RWPE1 (cell line): ENCODE measurements at regions not wholly inside any gene's neighbourhood (a gene's known extent, or its start where the extent isn't known, plus 50 kb on each side); places are given as distances from the start of the nearest gene placed in this dataset.

Experiments
- CTCF ChIA-PET: fragments of 350-600 bp; sonication (Branson Sonifier 250); formaldehyde crosslinking; extraction: SDS; loops from one replicate; lab custom pipeline; 2021; lab: Yijun Ruan, JAX
- POLR2A ChIA-PET: fragments of 400-600 bp; formaldehyde crosslinking; extraction: SDS; loops from one replicate; lab custom pipeline; 2020; ENCODE audit warnings: antibody characterized with exemption; ENCODE audit not compliant: low non-redundant PET; lab: Yijun Ruan, JAX
- DNase-seq: peaks from one replicate; pipeline ENCODE4 v3.0.0; 2012; ENCODE audit warnings: low spot score
- H3K27ac ChIP-seq: fragments of 450-650 bp; 2 replicates; pipeline ENCODE4 v1.5.1; 2017
- CTCF ChIP-seq: fragments of 450-650 bp; conservative IDR thresholded peaks from 2 replicates; pipeline ENCODE4 v1.5.1; 2017; ENCODE audit warnings: low read depth, mild to moderate bottlenecking

- DNase-seq, result no peak
- no peak for TF ChIP-seq CTCF
- ChIA-PET POLR2A (no interaction called here), CTCF (interaction anchor here (0.6 kb wide), 1 partner anchor 241 kb away, joined by 4 read pairs; no protein-coding TSS in a partner anchor)
- no peak overlapping the region for H3K27ac ChIP-seq
These were observed 116.2 kb upstream of the SLCO3A1 start for GRCh38 chr15:91737151-91737818.

- CTCF ChIA-PET, result interaction anchor here (0.6 to 1.1 kb wide), 2 partner anchors 55 to 60 kb away, joined by 3 to 5 read pairs; no protein-coding TSS in a partner anchor
- TF ChIP-seq CTCF, result no peak
These were observed 111.5 kb upstream of the SLCO3A1 start for GRCh38 chr15:91741986-91742385.

GRCh38 chr15:91751611-91752010, 101.9 kb upstream of the SLCO3A1 start:
- POLR2A ChIA-PET, result no interaction called here
- H3K27ac ChIP-seq, result no peak overlapping the region
- no peak for DNase-seq
- no peak for TF ChIP-seq CTCF
- CTCF ChIA-PET, result no interaction called here

More at GRCh38 chr15:91741986-91742385, 111.5 kb upstream of the SLCO3A1 start:
- POLR2A ChIA-PET, result no interaction called here
- no peak overlapping the region for H3K27ac ChIP-seq
- no peak for DNase-seq

GRCh38 chr15:91752081-91752785, 101.3 kb upstream of the SLCO3A1 start:
- no peak for TF ChIP-seq CTCF
- H3K27ac ChIP-seq, result no peak overlapping the region
- POLR2A ChIA-PET, result no interaction called here
- CTCF ChIA-PET, result no interaction called here
- DNase-seq, result no peak

DNA sequence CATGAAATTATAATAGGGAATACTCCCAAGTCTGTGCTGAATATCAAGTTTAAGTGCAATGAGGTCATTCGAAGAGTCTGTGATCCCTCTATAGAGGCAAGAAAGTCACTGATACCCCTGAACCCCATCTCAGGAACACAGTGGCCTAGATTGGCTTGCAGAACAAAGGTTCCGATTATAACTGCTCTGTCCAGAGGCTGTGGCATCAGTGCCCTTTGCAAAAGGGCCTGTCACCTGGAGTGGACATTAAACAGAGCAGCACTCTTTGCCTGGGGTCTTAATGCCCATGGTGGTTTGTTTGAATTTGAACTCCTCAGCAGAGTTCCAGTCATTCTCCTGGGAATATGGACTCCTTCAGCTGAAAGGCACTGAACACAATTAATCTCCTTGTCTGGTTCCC, 93.9 kb upstream of the SLCO3A1 start:
- ChIA-PET POLR2A (no interaction called here), CTCF (no interaction called here)
- no peak overlapping the region for H3K27ac ChIP-seq
- no peak for DNase-seq
- TF ChIP-seq CTCF, result no peak

DNA sequence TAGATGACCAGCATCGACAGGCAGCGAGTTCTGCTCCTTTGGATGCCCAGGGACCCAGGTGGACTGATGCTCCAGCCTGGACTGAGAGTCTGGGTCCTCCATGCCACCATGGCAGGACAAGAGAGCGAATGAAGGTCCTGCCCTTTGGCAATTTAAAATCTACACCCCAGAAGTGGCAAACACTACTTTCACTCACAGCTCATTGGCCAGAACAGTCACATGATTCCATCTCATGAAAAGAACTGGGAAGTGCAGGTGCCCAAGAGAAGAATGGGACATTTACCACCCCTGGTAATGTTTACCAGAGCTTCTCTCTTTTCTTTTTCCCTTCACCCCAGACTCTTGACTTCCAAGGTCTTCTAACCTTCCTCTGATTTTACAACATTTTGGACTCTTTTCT, 87.8 kb upstream of the SLCO3A1 start:
- H3K27ac ChIP-seq, result no peak overlapping the region
- no peak for TF ChIP-seq CTCF
- ChIA-PET POLR2A (no interaction called here), CTCF (no interaction called here)
- DNase-seq, result no peak
